CD1c-positive myeloid dendritic cell (primary cell): ENCODE measurements at regions not wholly inside any gene's neighbourhood (a gene's known extent, or its start where the extent isn't known, plus 50 kb on each side); places are given as distances from the start of the nearest gene placed in this dataset.
"Not testable (repeated sequence)": the region's sequence is repeated elsewhere in the genome, so short reads cannot be mapped to it uniquely, and the experiment has no call there.

Experiments
- DNase-seq: peaks from one replicate; pipeline ENCODE4 v3.0.0-alpha.2; 2016; ENCODE audit errors: extremely low spot score

- peak; percentile 37 for DNase-seq
Measured at GRCh38 chr15:92822216-92823144, 77.6 kb upstream of the CHD2 start.

GRCh38 chr15:92825985-92826384 is 74.1 kb upstream of the CHD2 start:
- no peak for DNase-seq

GRCh38 chr15:92827991-92828390 is 72.1 kb upstream of the CHD2 start:
- not testable (repeated sequence) for DNase-seq

- no peak for DNase-seq
Measured at GRCh38 chr15:92829875-92830274, 70.2 kb upstream of the CHD2 start.

- DNase-seq = no peak
Measured at GRCh38 chr15:92831336-92831654, 68.8 kb upstream of the CHD2 start.

DNA sequence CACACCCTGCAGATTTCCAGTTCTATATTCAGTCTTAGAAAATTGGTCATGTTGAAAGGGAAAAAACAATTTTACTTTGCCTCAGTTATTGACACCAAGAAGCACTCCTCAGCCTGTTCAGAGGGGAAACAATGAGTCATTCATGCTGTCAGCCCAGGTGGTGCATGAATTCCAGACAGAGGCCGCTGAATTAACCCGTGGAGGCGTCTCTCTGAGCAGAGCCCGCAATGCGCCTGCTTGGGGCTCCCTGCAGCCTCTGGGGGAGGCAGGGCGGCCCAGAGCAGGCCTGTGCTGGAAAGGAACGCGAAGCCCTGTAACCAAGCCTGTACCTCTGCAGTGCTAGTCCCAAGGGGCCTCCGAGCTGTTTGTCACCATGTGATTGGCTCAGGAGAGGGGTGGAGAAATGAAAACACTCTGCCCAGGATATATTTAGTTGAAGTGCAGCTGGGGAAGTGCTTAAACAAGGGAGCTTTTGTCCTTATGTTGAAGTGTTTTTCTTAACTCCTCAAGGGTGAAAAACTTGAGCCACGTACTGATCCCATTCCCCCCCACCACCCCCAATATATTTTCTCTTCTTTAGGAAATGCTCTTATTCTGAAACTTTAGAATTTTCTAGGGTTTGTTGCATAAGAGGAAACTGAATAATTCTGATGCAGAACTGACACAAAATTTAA is 68.3 kb upstream of the CHD2 start:
- peak; percentile 75 for DNase-seq

- DNase-seq = no peak
Measured at GRCh38 chr15:92833106-92833433, 67.1 kb upstream of the CHD2 start.

DNA sequence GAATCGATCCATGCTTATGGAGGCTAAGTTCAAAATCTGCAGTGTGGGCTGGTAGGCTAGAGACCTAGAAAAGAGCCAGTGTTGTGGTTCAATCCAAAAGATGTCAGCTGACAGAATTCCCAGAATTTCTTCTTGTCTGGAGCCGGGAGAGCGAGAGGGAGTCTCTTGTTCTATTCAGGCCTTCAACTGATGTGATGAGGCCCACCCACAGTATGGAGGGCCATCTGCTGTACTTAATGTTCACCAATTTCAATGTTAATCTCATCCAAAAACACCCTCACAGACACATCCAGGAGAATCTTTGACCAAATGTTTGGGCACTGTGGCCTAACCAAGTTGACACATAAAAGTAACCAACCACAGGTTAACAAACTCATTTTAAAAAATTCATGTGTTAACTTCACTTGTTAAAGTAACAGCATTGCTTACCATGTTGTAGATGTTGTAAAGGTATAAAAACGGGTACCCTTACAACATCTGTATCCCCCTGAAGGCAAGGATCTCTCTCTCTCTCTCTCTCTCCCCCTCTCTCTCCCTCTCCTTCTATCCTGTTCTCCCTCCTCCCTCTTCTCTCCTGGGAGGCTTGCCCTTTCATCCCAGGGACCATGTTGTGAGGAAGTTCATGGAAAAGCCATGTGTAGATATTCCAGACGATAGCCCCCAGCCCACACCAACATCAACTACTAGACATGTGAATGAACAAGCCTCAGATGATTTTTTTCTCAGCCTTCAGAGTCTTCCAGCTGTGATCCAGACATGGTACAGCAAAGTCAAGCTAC is 66.4 kb upstream of the CHD2 start:
- DNase-seq = no peak

DNA sequence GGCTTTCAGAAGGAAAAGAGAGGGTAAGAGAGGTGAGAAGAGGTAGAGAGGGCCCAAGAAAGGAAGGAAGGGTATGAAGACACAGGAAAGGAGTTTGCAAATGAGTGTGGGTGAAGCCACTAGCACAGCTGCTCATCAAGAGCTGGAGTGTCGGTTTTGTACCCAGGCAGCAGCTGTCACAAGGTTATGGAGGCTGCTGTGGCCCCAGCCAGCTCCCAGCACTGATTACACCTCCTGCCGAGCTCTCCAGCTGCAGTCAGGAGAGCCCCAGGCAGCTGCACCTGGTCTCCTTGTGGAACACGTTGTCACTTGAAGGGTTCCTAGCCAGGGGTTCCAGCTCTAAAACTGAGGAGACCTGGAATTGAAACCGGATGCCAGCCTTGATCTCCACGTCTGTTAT is 60.4 kb upstream of the CHD2 start:
- no peak for DNase-seq

DNA sequence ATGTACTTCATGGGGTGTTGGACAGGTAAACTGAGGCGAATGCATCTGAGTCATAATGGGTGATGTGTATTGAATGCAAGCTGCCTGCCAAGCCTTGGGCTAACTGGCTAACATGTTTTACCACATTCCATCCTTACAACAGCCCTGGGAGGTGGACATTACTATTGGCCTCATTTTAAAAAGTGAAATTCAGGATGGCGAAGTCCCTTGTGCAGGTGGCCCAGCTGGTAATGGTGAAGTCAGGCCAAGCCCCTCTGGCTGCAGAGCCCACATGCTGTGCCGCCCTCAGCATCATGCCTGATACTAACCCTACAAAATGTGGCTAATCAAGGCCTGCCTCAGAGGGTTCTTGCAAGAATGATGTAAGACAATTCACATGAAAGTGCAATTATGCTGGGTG is 60.0 kb upstream of the CHD2 start:
- DNase-seq = no peak

GRCh38 chr15:92843326-92843725 is 56.8 kb upstream of the CHD2 start:
- DNase-seq = no peak

GRCh38 chr15:92843814-92844213 is 56.3 kb upstream of the CHD2 start:
- DNase-seq = no peak

DNA sequence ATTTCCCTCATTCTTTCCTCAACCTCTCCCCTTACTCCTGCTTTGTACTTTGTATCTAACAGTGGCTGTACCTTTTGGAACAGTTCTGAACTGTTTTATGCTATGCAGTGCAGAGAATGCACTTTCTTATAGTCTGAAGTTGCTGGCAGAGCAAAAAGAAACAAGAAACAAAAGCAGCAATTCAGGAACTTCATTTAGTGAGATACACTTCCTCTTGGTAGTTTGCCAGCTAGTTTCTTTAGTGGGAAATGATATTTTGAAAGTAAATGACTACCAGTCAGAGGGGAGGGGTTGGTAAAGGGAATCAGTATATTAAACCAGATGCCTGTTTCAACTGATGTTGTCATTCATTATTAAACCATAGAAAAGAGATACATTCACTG is 55.0 kb upstream of the CHD2 start:
- DNase-seq = peak; percentile 97

- DNase-seq = no peak
Measured at GRCh38 chr15:92846741-92847140, 53.4 kb upstream of the CHD2 start.

- DNase-seq = no peak
Measured at GRCh38 chr15:92847841-92848240, 52.3 kb upstream of the CHD2 start.

GRCh38 chr15:92848464-92848851 is 51.7 kb upstream of the CHD2 start:
- no peak for DNase-seq

DNA sequence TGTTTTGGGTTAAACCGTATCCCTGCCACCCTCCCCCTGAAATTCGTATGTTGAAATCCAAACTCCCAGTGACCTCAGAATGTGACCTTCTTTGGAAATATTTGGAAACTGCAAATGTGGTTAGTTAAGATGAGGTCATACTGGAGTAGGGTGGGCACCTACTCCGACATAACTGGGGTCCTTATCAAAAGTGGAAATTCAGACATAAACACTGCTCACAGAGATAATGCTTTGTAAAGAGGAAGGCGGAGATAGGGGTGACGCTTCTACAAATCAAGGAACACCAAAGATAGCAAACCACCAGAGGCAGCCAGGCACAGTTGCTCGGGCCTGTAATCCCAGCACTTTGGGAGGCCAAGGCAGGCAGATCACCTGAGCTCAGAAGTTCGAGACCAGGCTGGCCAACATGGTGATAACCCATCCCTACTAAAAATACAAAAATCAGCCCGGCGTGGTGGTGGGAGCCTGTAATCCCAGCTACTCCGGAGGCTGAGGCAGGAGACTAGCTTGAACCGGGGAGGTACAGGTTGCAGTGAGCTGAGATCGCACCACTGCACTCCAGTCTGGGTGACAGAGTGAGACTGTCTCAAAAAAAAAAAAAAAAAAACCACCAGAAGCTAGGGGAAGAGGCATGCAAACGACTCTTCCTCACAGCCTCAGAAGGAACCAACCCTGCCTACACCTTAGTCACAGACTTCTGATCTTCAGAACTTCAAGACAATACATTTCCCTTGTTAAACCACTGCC is 51.1 kb upstream of the CHD2 start:
- peak; percentile 69 for DNase-seq

- DNase-seq = not testable (repeated sequence)
Measured at GRCh38 chr15:92850218-92850617, 49.9 kb upstream of the CHD2 start.
